A549 (cell line): ENCODE measurements at regions not wholly inside any gene's neighbourhood (a gene's known extent, or its start where the extent isn't known, plus 50 kb on each side); places are given as distances from the start of the nearest gene placed in this dataset.

Source experiments
- ATAC-seq, 2 experiments: fragments of 200-7000 bp in 1 of 2; fragments of >200 bp in 1 of 2; cut with Nextera tagmentation in 1 of 2; cut with Tn5 transposase in 1 of 2; 3 replicates each; pipeline versions ENCODE4 v1.8.0 to v1.9.1; 2018 to 2020; ENCODE audit warnings: mild to moderate bottlenecking in 1 of 2, moderate library complexity in 1 of 2
- CTCF ChIA-PET: fragments of 300-600 bp; sonication (Branson Sonifier 250); formaldehyde crosslinking; extraction: SDS; loops from one replicate; lab custom pipeline; 2021; ENCODE audit warnings: antibody characterized with exemption, inconsistent platforms; lab: Yijun Ruan, JAX
- POLR2A ChIA-PET: fragments of 350-600 bp; formaldehyde crosslinking; extraction: SDS; loops from one replicate; lab custom pipeline; 2021; ENCODE audit warnings: antibody characterized with exemption, inconsistent platforms; lab: Yijun Ruan, JAX
- DNase-seq, 2 experiments: peaks; one replicate each; pipeline versions ENCODE4 v3.0.0 to v3.0.0-alpha.2; 2011 to 2016; ENCODE audit warnings: low read depth in 1 of 2, low spot score in 1 of 2
- FAIRE-seq: peaks from 2 replicates; lab custom pipeline; 2011; peaks lifted over from hg19 to GRCh38; lab: Jason Lieb, UNC
- H3K27ac ChIP-seq, 2 experiments: fragments of >200 bp; sonication (Bioruptor Twin); formaldehyde crosslinking; 3 replicates each; pipeline ENCODE4 v1.5.1; 2016 to 2017
- H3K4me1 ChIP-seq: fragments of >200 bp; sonication (Bioruptor Twin); formaldehyde crosslinking; 3 replicates; pipeline ENCODE4 v1.6.1; 2016
- H3K4me2 ChIP-seq: fragments of >200 bp; sonication (Bioruptor Twin); formaldehyde crosslinking; 3 replicates; pipeline ENCODE4 v1.6.1; 2016
- H3K4me3 ChIP-seq: fragments of >200 bp; sonication (Bioruptor Twin); formaldehyde crosslinking; 3 replicates; pipeline ENCODE4 v1.5.1; 2016
- H3K9me3 ChIP-seq: fragments of >200 bp; sonication (Bioruptor Twin); formaldehyde crosslinking; 3 replicates; pipeline ENCODE4 v1.6.1; 2016
- CBX2 ChIP-seq: fragments of 200-600 bp; sonication (generic); IDR thresholded peaks from 2 replicates; pipeline ENCODE4 v1.6.1; 2016; ENCODE audit warnings: low read depth, mild to moderate bottlenecking, borderline replicate concordance
- CHD2 ChIP-seq: fragments of 150-350 bp; IDR thresholded peaks from 2 replicates; pipeline ENCODE4 v1.6.1; 2014; ENCODE audit warnings: low read length; ENCODE audit not compliant: partially characterized antibody
- EHMT2 ChIP-seq: fragments of 200-600 bp; sonication (generic); IDR thresholded peaks from 2 replicates; pipeline ENCODE4 v1.6.1; 2016; ENCODE audit warnings: antibody characterized with exemption, low read depth, mild to moderate bottlenecking, moderate library complexity
- FOSB ChIP-seq: fragments of 250-450 bp; sonication (Bioruptor Pico); IDR thresholded peaks from 2 replicates; pipeline ENCODE4 v1.5.0; 2020; ENCODE audit warnings: mild to moderate bottlenecking, moderate library complexity
- FOSL2 ChIP-seq, 2 experiments: fragments of 450-650 bp in 1 of 2; fragments of >200 bp in 1 of 2; sonication (Bioruptor Twin) in 1 of 2; formaldehyde crosslinking; IDR thresholded peaks; 2 replicates each; pipeline versions ENCODE4 v1.5.0 to v1.6.1; 2016 to 2020; ENCODE audit warnings: mild to moderate bottlenecking in 1 of 2, moderate library complexity in 1 of 2
- HDAC2 ChIP-seq: fragments of 200-600 bp; sonication (generic); IDR thresholded peaks from 2 replicates; pipeline ENCODE4 v1.6.1; 2016
- HES2 ChIP-seq: fragments of >200 bp; sonication (Bioruptor Twin); formaldehyde crosslinking; IDR thresholded peaks from 2 replicates; pipeline ENCODE4 v1.6.1; 2016
- HEYL ChIP-seq: fragments of 250-450 bp; sonication (Bioruptor Pico); IDR thresholded peaks from 2 replicates; pipeline ENCODE4 v1.8.0; 2021; ENCODE audit warnings: mild to moderate bottlenecking, moderate library complexity
- HMGXB4 ChIP-seq: fragments of 250-450 bp; sonication (Bioruptor Pico); IDR thresholded peaks from 2 replicates; pipeline ENCODE4 v1.5.0; 2021; ENCODE audit warnings: mild to moderate bottlenecking, moderate library complexity, borderline replicate concordance
- HOXB13 ChIP-seq: fragments of 250-450 bp; sonication (Bioruptor Pico); IDR thresholded peaks from 2 replicates; pipeline ENCODE4 v1.5.0; 2020; ENCODE audit warnings: low read depth, mild to moderate bottlenecking, moderate library complexity
- JUN ChIP-seq, 2 experiments: fragments of >200 bp; sonication (Bioruptor Twin); formaldehyde crosslinking; IDR thresholded peaks; 2 replicates in 1 of 2; 3 replicates in 1 of 2; pipeline ENCODE4 v1.6.1; 2016 to 2017
- MAX ChIP-seq: IDR thresholded peaks from 2 replicates; pipeline ENCODE4 v1.6.1; 2012
- NFE2L2 ChIP-seq: fragments of 150-350 bp; conservative IDR thresholded peaks from 2 replicates; pipeline ENCODE4 v1.6.1; 2014; ENCODE audit warnings: low read length
- NPAS2 ChIP-seq: fragments of 250-450 bp; sonication (Bioruptor Pico); IDR thresholded peaks from 2 replicates; pipeline ENCODE4 v1.8.0; 2022; ENCODE audit warnings: mild to moderate bottlenecking, moderate library complexity, borderline replicate concordance
- POLR2AphosphoS2 ChIP-seq: conservative IDR thresholded peaks from 2 replicates; pipeline ENCODE4 v1.6.1; 2012; ENCODE audit warnings: low read length, improper control_type of control experiment, inconsistent platforms
- RAD21 ChIP-seq, 2 experiments: fragments of >200 bp in 1 of 2; sonication (Bioruptor Twin) in 1 of 2; formaldehyde crosslinking in 1 of 2; IDR thresholded peaks in 1 of 2; conservative IDR thresholded peaks in 1 of 2; 2 replicates in 1 of 2; 3 replicates in 1 of 2; pipeline ENCODE4 v1.6.1; 2012 to 2018; ENCODE audit warnings: inconsistent platforms in 1 of 2
- RCOR1 ChIP-seq: fragments of 150-350 bp; IDR thresholded peaks from 2 replicates; pipeline ENCODE4 v1.6.1; 2014; ENCODE audit warnings: antibody characterized with exemption, low read length, low read depth
- RFX5 ChIP-seq: fragments of 450-650 bp; IDR thresholded peaks from 2 replicates; pipeline ENCODE4 v1.7.1; 2014; ENCODE audit warnings: antibody characterized with exemption, mild to moderate bottlenecking, moderate library complexity
- RNF2 ChIP-seq: fragments of 200-600 bp; sonication (generic); IDR thresholded peaks from 2 replicates; pipeline ENCODE4 v1.6.1; 2016; ENCODE audit warnings: low read depth, mild to moderate bottlenecking, antibody characterized with exemption, moderate library complexity, borderline replicate concordance
- SREBF2 ChIP-seq: fragments of 450-650 bp; IDR thresholded peaks from 2 replicates; pipeline ENCODE4 v1.6.1; 2014; ENCODE audit warnings: mild to moderate bottlenecking, moderate library complexity
- TP53 ChIP-seq: fragments of 250-450 bp; sonication (Bioruptor Pico); IDR thresholded peaks from 2 replicates; pipeline ENCODE4 v1.5.0; 2021; ENCODE audit warnings: mild to moderate bottlenecking, moderate library complexity
- ZC3H11A ChIP-seq: fragments of 450-650 bp; IDR thresholded peaks from 2 replicates; pipeline ENCODE4 v1.6.1; 2014; ENCODE audit warnings: antibody characterized with exemption, mild to moderate bottlenecking
- ZNF302 ChIP-seq: fragments of 250-450 bp; sonication (Bioruptor Pico); IDR thresholded peaks from 2 replicates; pipeline ENCODE4 v1.9.0; 2021; ENCODE audit warnings: inconsistent platforms, mild to moderate bottlenecking, moderate library complexity
- ZSCAN20 ChIP-seq: fragments of 250-450 bp; sonication (Bioruptor Pico); IDR thresholded peaks from 2 replicates; pipeline ENCODE4 v1.8.0; 2022; ENCODE audit warnings: mild to moderate bottlenecking, moderate library complexity
- WGBS: methylation state at CpG from one replicate; pipeline ENCODE4 v1.1.6; 2017; ENCODE audit errors: missing lambda C conversion rate; 5-methylcytosine and 5-hydroxymethylcytosine counted together
- TF ChIP-seq, protein P1 (sequence below): fragments of >200 bp; sonication (Bioruptor Twin); formaldehyde crosslinking; IDR thresholded peaks from 3 replicates; pipeline ENCODE4 v1.6.1; 2016
- TF ChIP-seq, protein P2 (sequence below): fragments of 450-650 bp; IDR thresholded peaks from 2 replicates; pipeline ENCODE4 v1.6.1; 2014; ENCODE audit warnings: antibody characterized with exemption
- TF ChIP-seq, protein P3 (sequence below): fragments of 150-350 bp; IDR thresholded peaks from 2 replicates; pipeline ENCODE4 v1.6.1; 2014; ENCODE audit warnings: low read depth, mild to moderate bottlenecking, low read length

DNA sequence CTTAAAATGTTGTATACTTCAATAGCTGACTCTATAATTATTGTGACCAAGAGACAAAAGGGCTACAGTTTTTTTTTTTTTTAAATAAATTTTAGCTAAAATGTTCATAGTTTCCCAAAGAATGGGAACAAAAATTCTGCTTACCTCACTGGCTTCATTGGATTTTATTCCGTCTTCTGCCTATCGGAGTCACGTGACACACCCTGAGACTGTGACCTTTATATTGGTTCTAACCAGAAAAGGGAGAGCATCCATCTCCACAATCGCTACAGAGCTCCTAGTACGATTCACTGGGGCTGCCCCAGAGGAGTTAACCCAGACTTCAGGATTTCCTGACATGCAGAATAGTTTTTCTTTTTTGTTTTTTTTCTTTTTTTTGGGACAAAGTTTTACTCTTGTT, 203.6 kb upstream of the SLC35G4 start:
- ChIA-PET POLR2A (no interaction called here), CTCF (interaction anchor here (0.9 kb wide), 1 partner anchor 148 kb away, joined by 3 read pairs; no protein-coding TSS in a partner anchor)
- Histone ChIP-seq H3K4me2 (no peak overlapping the region), H3K27ac (no peak overlapping the region), H3K9me3 (no peaks in the 10 kb centered on the region), H3K4me3 (no peak overlapping the region), H3K4me1 (no peaks in the 10 kb centered on the region)
- TF ChIP-seq HOXB13 (CRISPR knock-in tag) (no peak), JUN (IDR thresholded peaks at IDR 0.05) (no peak), HEYL (CRISPR knock-in tag) (no peak), RFX5 (no peak), MAX (no peak), RNF2 (no peak), RAD21 (conservative IDR thresholded peaks at IDR 0.05 in 1 of 2, IDR thresholded peaks at IDR 0.05 in 1 of 2) (no peak), EHMT2 (no peak), HMGXB4 (CRISPR knock-in tag) (no peak), ZC3H11A (no peak), CHD2 (no peak), TP53 (CRISPR knock-in tag) (no peak), CBX2 (no peak), NFE2L2 (no peak)
- TF ChIP-seq, protein P1, sequence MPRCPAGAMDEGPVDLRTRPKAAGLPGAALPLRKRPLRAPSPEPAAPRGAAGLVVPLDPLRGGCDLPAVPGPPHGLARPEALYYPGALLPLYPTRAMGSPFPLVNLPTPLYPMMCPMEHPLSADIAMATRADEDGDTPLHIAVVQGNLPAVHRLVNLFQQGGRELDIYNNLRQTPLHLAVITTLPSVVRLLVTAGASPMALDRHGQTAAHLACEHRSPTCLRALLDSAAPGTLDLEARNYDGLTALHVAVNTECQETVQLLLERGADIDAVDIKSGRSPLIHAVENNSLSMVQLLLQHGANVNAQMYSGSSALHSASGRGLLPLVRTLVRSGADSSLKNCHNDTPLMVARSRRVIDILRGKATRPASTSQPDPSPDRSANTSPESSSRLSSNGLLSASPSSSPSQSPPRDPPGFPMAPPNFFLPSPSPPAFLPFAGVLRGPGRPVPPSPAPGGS: no peak
- TF ChIP-seq, protein P2, sequence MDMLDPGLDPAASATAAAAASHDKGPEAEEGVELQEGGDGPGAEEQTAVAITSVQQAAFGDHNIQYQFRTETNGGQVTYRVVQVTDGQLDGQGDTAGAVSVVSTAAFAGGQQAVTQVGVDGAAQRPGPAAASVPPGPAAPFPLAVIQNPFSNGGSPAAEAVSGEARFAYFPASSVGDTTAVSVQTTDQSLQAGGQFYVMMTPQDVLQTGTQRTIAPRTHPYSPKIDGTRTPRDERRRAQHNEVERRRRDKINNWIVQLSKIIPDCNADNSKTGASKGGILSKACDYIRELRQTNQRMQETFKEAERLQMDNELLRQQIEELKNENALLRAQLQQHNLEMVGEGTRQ: no peak
- ATAC-seq: no peak
- no peak for DNase-seq
- no peak for FAIRE-seq
- 61% methylated on average over 5 of the region's 5 CpGs for WGBS

GRCh38 chr18:11400703-11401102, 208.7 kb upstream of the SLC35G4 start:
- Histone ChIP-seq H3K27ac (no peak overlapping the region), H3K4me3 (no peak overlapping the region), H3K4me1 (no peaks in the 10 kb centered on the region), H3K4me2 (no peak overlapping the region), H3K9me3 (no peaks in the 10 kb centered on the region)
- DNase-seq (no peak), FAIRE-seq (no peak), ATAC-seq (no peak)
- CTCF ChIA-PET: interaction anchor here (0.9 kb wide), 1 partner anchor 90 kb away, joined by 3 read pairs; no protein-coding TSS in a partner anchor
- POLR2A ChIA-PET: no interaction called here
- TF ChIP-seq POLR2AphosphoS2: no peak
- no peak for TF ChIP-seq FOSL2 (IDR thresholded peaks at IDR 0.05)
- TF ChIP-seq FOSL2 (CRISPR knock-in tag; IDR thresholded peaks at IDR 0.05): no peak
- TF ChIP-seq HDAC2: no peak
- TF ChIP-seq, protein P3, sequence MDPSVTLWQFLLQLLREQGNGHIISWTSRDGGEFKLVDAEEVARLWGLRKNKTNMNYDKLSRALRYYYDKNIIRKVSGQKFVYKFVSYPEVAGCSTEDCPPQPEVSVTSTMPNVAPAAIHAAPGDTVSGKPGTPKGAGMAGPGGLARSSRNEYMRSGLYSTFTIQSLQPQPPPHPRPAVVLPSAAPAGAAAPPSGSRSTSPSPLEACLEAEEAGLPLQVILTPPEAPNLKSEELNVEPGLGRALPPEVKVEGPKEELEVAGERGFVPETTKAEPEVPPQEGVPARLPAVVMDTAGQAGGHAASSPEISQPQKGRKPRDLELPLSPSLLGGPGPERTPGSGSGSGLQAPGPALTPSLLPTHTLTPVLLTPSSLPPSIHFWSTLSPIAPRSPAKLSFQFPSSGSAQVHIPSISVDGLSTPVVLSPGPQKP: no peak
- no peak for TF ChIP-seq ZNF302 (CRISPR knock-in tag)
- TF ChIP-seq RCOR1: no peak
- no peak for TF ChIP-seq HES2
- no peak for TF ChIP-seq ZC3H11A
- no peak for TF ChIP-seq ZSCAN20 (CRISPR knock-in tag)
- no peak for TF ChIP-seq FOSB
- no peak for TF ChIP-seq CHD2
- TF ChIP-seq SREBF2: no peak
- TF ChIP-seq, protein P1: no peak
- no peak for TF ChIP-seq NPAS2 (CRISPR knock-in tag)
- 4% methylated on average over 1 of the region's 1 CpG for WGBS
